SJSA1 (cell line): ENCODE measurements at regions not wholly inside any gene's neighbourhood (a gene's known extent, or its start where the extent isn't known, plus 50 kb on each side); places are given as distances from the start of the nearest gene placed in this dataset.
"Not testable (repeated sequence)": the region's sequence is repeated elsewhere in the genome, so short reads cannot be mapped to it uniquely, and the experiment has no call there.

Experiments used
- DNase-seq, 2 experiments: peaks; one replicate each; pipeline ENCODE4 v3.0.0-alpha.2; 2015 to 2020; ENCODE audit warnings: low spot score in 2 of 2, low read depth in 1 of 2
- H3K27ac ChIP-seq: fragments of 250-450 bp; sonication (Bioruptor Pico); 2 replicates; pipeline ENCODE4 v1.5.1; 2020; ENCODE audit warnings: mild to moderate bottlenecking, moderate library complexity
- H3K27me3 ChIP-seq: fragments of 250-450 bp; sonication (Bioruptor Pico); replicated peaks from 2 replicates; pipeline ENCODE4 v1.5.1; 2020; ENCODE audit warnings: mild to moderate bottlenecking, moderate library complexity
- H3K36me3 ChIP-seq: fragments of 250-450 bp; sonication (Bioruptor Pico); 2 replicates; pipeline ENCODE4 v1.5.1; 2020; ENCODE audit warnings: mild to moderate bottlenecking
- H3K4me1 ChIP-seq: fragments of 250-450 bp; sonication (Bioruptor Pico); replicated peaks from 2 replicates; pipeline ENCODE4 v1.6.1; 2021; ENCODE audit warnings: mild to moderate bottlenecking
- H3K4me3 ChIP-seq: fragments of 250-450 bp; sonication (Bioruptor Pico); 2 replicates; pipeline ENCODE4 v1.5.1; 2020; ENCODE audit warnings: mild to moderate bottlenecking
- H3K9me3 ChIP-seq: fragments of 250-450 bp; sonication (Bioruptor Pico); replicated peaks from 2 replicates; pipeline ENCODE4 v1.5.1; 2020; ENCODE audit warnings: mild to moderate bottlenecking

GRCh38 chr6:121526282-121526681 is 90.8 kb downstream of the GJA1 start:
- DNase-seq: no peak
- H3K27ac ChIP-seq: no peak overlapping the region

DNA sequence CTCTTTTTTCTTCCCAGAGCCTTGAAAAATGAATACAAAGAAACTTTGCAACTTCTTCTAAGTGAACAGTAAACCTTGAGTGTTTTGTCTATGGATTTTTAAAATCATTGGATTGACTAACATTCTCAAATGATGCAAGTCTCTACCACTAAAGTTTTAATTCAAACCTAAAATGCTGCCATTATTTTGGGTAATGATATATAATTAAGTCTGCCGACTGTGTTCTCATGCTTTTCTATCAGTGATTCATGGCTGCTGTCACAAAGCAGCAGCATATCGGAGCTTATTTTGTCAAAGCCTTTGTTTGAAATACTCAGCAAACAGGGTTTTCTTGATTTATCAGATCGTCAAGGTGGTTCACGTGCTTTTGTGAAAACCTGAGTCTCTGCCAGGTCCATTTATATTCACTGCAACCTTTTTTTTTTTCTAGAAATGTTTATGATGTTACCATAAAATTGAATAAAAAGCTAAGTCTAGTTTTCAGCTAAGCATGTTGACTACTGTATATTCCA is 96.3 kb downstream of the GJA1 start:
- no peaks in the 10 kb centered on the region for H3K27me3 ChIP-seq
- peaks cover 3% of the 10 kb centered on the region; the same call in 1 of the 2 replicates for H3K4me1 ChIP-seq

More at GRCh38 chr6:121526282-121526681, 90.8 kb downstream of the GJA1 start:
- Histone ChIP-seq H3K27me3 (no peaks in the 10 kb centered on the region), H3K36me3 (no peaks in the 10 kb centered on the region), H3K9me3 (no peaks in the 10 kb centered on the region), H3K4me1 (peaks cover 31% of the 10 kb centered on the region), H3K4me3 (no peak overlapping the region)

GRCh38 chr6:121533321-121533841 is 97.9 kb downstream of the GJA1 start:
- Histone ChIP-seq H3K4me1 (peaks cover 3% of the 10 kb centered on the region; the same call in 1 of the 2 replicates), H3K36me3 (no peaks in the 10 kb centered on the region), H3K27me3 (no peaks in the 10 kb centered on the region), H3K27ac (no peak overlapping the region), H3K9me3 (no peaks in the 10 kb centered on the region; the same call in 1 of the 2 replicates), H3K4me3 (no peak overlapping the region)
- no peak for DNase-seq

More for the DNA sequence above, 96.3 kb downstream of the GJA1 start:
- H3K27ac ChIP-seq: no peak overlapping the region
- H3K9me3 ChIP-seq: no peaks in the 10 kb centered on the region
- no peak for DNase-seq
- no peaks in the 10 kb centered on the region for H3K36me3 ChIP-seq
- H3K4me3 ChIP-seq: no peak overlapping the region

DNA sequence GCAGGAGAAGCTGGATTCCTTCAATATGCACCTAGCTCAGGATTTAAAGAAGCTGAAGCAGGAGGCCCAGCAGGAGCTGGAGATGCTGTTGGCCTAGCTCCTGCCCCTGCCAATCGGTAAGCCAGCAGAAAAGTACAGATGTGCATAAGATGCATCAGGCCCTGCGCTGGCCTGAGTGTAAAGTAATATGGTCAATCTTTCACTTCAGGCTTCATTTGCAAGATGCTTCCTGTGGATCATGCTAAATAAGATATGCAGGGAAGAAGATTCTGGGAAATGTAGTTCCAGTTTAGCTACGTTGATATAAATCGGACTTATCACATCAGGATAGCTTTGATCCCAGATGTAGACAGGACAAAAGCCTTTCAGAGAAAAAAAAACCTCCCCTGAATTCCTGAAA is 100.3 kb downstream of the GJA1 start:
- H3K36me3 ChIP-seq: no peaks in the 10 kb centered on the region
- H3K9me3 ChIP-seq: no peaks in the 10 kb centered on the region; the same call in 1 of the 2 replicates
- H3K27me3 ChIP-seq: no peaks in the 10 kb centered on the region
- H3K4me3 ChIP-seq: no peak overlapping the region
- H3K27ac ChIP-seq: no peak overlapping the region
- no peaks in the 10 kb centered on the region for H3K4me1 ChIP-seq
- no peak for DNase-seq

DNA sequence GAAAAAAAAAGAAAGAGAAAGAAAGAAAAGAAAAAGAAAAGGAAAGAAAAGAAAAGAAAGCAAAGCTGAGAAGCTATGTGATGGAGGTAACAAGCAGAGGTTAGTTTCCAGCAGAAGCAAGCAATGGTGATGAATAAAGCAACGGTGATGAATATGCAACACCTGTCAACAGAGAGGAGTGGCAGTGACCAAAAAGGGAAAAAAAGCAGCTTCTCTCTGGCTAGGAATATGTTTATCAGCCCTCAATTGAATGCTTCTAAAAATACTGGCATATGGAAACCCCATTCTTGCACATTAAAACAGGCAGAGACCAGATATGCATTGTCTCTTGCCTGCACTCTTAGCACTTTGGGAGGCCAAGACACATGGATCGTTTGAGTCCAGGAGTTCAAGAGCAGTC is 100.9 kb downstream of the GJA1 start:
- H3K4me1 ChIP-seq: no peaks in the 10 kb centered on the region
- H3K27ac ChIP-seq: no peak overlapping the region
- no peaks in the 10 kb centered on the region; the same call in 1 of the 2 replicates for H3K9me3 ChIP-seq
- no peaks in the 10 kb centered on the region for H3K27me3 ChIP-seq
- H3K36me3 ChIP-seq: no peaks in the 10 kb centered on the region
- H3K4me3 ChIP-seq: no peak overlapping the region
- no peak for DNase-seq

GRCh38 chr6:121539439-121539838 is 104.0 kb downstream of the GJA1 start:
- no peaks in the 10 kb centered on the region for H3K27me3 ChIP-seq
- H3K9me3 ChIP-seq: no peaks in the 10 kb centered on the region; the same call in 1 of the 2 replicates
- H3K27ac ChIP-seq: no peak overlapping the region
- peaks cover 5% of the 10 kb centered on the region for H3K4me1 ChIP-seq
- no peak for DNase-seq
- H3K36me3 ChIP-seq: no peaks in the 10 kb centered on the region
- no peak overlapping the region for H3K4me3 ChIP-seq

- H3K9me3 ChIP-seq: no peaks in the 10 kb centered on the region; the same call in 1 of the 2 replicates
These were observed 104.8 kb downstream of the GJA1 start for GRCh38 chr6:121540210-121540609.

DNA sequence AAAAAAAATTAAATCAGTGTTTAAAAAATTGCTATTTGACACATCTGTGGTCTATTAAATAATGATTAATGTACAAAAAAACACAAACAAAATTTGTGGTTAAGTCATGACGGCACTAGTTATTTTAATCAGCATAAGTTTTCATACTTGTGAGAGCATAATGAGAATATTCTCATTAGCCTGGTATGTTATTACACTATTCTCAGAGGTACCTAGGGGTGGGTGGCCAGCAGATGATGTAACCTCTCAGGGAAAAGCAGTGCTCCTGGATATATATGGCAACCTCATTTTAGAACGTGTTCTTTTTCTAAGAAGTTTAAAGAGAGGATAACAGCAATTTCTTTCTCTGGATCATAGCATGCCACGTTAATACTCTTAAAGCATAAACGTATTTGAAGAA is 109.2 kb downstream of the GJA1 start:
- no peak overlapping the region for H3K4me3 ChIP-seq
- H3K9me3 ChIP-seq: no peaks in the 10 kb centered on the region
- no peak overlapping the region for H3K27ac ChIP-seq
- H3K27me3 ChIP-seq: no peaks in the 10 kb centered on the region
- peaks cover 22% of the 10 kb centered on the region for H3K4me1 ChIP-seq
- no peak for DNase-seq
- H3K36me3 ChIP-seq: no peaks in the 10 kb centered on the region

More at GRCh38 chr6:121540210-121540609, 104.8 kb downstream of the GJA1 start:
- Histone ChIP-seq H3K27me3 (no peaks in the 10 kb centered on the region), H3K4me3 (no peak overlapping the region), H3K36me3 (no peaks in the 10 kb centered on the region), H3K4me1 (peaks cover 5% of the 10 kb centered on the region), H3K27ac (no peak overlapping the region)
- DNase-seq: no peak

- H3K4me1 ChIP-seq: peaks cover 37% of the 10 kb centered on the region
- no peak for DNase-seq
- H3K4me3 ChIP-seq: no peak overlapping the region
- no peaks in the 10 kb centered on the region for H3K27me3 ChIP-seq
- no peaks in the 10 kb centered on the region for H3K9me3 ChIP-seq
- H3K36me3 ChIP-seq: no peaks in the 10 kb centered on the region
- H3K27ac ChIP-seq: no peak overlapping the region
These were observed 112.7 kb downstream of the GJA1 start for GRCh38 chr6:121548131-121548530.

GRCh38 chr6:121549736-121550135 is 114.3 kb downstream of the GJA1 start:
- Histone ChIP-seq H3K27ac (peak overlapping the region; percentile 75), H3K36me3 (no peaks in the 10 kb centered on the region), H3K4me3 (no peak overlapping the region), H3K27me3 (no peaks in the 10 kb centered on the region), H3K9me3 (no peaks in the 10 kb centered on the region), H3K4me1 (peaks cover 33% of the 10 kb centered on the region)
- DNase-seq: peak; percentile 56 to 72

DNA sequence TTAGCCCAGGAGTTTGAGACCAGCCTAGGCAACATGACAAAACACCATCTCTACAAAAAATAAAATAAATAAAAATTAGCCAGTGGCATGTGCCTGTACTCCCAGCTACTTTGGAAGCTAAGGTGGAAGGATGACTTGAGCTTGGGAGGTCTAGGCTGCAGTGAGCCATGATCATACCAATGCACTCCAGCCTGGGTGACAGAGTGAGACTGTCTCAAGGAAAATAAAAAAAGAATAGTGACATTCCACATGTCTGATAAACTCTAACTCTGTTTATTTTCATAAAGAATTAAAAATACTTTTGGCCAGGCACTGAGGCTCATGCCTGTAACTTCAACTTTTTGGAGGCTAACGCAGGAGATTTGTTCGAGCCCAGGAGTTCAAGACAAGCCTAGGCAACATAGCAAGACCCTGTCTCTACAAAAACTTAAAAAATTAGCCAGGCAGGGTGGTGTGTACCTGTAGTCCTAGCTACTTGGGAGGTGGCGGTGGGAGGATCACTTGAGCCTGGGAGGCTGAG is 115.1 kb downstream of the GJA1 start:
- no peaks in the 10 kb centered on the region for H3K36me3 ChIP-seq
- H3K27ac ChIP-seq: peak overlapping the region; percentile 75

DNA sequence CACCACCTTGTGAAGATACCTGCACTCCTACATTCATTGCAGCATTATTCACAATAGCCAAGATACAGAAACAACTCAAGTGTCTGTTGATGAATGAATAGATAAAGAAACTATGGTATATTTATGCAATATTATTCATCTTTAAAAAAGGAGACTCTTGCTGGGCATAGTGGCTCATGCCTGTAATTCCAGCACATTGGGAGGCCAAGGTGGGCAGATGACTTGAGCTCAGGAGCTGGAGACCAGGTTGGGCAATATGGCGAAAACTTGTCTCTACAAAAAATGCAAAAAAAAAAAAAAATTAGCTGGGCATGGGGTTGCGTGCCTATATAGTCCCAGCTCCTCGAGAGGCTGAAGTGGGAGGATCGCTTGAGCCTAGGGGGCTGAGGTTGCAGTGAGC is 119.8 kb downstream of the GJA1 start:
- H3K4me3 ChIP-seq: no peak overlapping the region
- peaks cover 10% of the 10 kb centered on the region for H3K4me1 ChIP-seq
- DNase-seq: no peak
- H3K36me3 ChIP-seq: no peaks in the 10 kb centered on the region
- H3K27ac ChIP-seq: no peak overlapping the region
- no peaks in the 10 kb centered on the region for H3K9me3 ChIP-seq
- H3K27me3 ChIP-seq: no peaks in the 10 kb centered on the region

More for the DNA sequence above, 115.1 kb downstream of the GJA1 start:
- H3K27me3 ChIP-seq: no peaks in the 10 kb centered on the region
- peaks cover 33% of the 10 kb centered on the region for H3K4me1 ChIP-seq
- no peak overlapping the region for H3K4me3 ChIP-seq
- H3K9me3 ChIP-seq: no peaks in the 10 kb centered on the region
- DNase-seq: peak; percentile 83 to 93

GRCh38 chr6:121556149-121556548 is 120.7 kb downstream of the GJA1 start:
- H3K36me3 ChIP-seq, DNase-seq, H3K9me3 ChIP-seq, H3K27ac ChIP-seq, H3K4me3 ChIP-seq, H3K27me3 ChIP-seq, H3K4me1 ChIP-seq: not testable (repeated sequence)

DNA sequence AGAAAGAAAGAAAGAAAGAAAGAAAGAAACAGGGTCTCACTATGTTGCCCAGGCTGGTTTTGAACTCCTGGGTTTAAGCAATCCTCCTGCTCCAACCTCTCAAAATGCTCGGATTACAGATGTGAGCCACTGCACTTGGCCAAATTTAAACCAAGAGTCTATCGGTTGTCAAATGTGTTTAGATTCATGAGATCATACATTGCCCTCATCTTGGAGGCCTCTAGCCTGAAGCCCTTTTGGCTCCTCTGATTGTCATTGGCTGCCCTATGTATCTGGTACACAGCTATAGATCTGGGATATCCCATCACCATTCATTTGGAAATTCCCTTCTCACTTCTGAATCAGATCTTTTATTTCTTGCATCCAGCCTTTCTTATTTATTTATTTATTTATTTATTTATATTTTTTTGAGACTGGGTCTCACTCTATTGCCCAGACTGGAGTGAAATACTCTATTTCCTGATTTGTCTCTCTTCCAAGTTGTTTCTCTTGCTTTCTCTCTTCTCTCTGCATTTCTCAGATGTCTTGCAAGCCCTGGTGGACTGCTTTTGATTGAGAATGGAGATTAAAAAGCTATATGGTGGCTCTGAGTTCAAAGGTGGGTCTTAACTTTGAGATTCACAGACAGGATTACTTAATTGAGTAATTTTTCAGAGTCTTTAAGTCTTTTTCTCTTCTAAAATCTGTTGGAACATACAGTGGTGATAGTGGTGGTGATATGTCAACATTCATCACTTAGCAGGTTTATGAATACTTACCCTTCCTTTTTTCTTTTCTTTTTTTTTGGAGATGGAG is 121.9 kb downstream of the GJA1 start:
- no peaks in the 10 kb centered on the region; the same call in 1 of the 2 replicates for H3K4me1 ChIP-seq
- H3K4me3 ChIP-seq: no peak overlapping the region
- no peak overlapping the region for H3K27ac ChIP-seq
- no peak for DNase-seq
- no peaks in the 10 kb centered on the region for H3K36me3 ChIP-seq
- no peaks in the 10 kb centered on the region for H3K9me3 ChIP-seq
- no peaks in the 10 kb centered on the region for H3K27me3 ChIP-seq
